SK-N-SH (cell line): ENCODE measurements at regions not wholly inside any gene's neighbourhood (a gene's known extent, or its start where the extent isn't known, plus 50 kb on each side); places are given as distances from the start of the nearest gene placed in this dataset.

ENCODE experiments used
- CTCF ChIP-seq: fragments of 200-600 bp; sonication (generic); IDR thresholded peaks from 2 replicates; pipeline ENCODE4 v1.6.1; 2017; ENCODE audit warnings: antibody characterized with exemption, mild to moderate bottlenecking, moderate library complexity
- EP300 ChIP-seq, 2 experiments: IDR thresholded peaks; 2 replicates each; pipeline versions ENCODE4 v1.4.0 to v1.6.1; 2012; ENCODE audit warnings: borderline replicate concordance in 1 of 2, low read depth in 1 of 2, low read length in 1 of 2
- IRF3 ChIP-seq: fragments of 150-350 bp; IDR thresholded peaks from 2 replicates; pipeline ENCODE4 v1.6.1; 2016; ENCODE audit warnings: mild to moderate bottlenecking, low read depth, low read length
- JUND ChIP-seq: IDR thresholded peaks from 2 replicates; pipeline ENCODE4 v1.4.0; 2012
- MXI1 ChIP-seq: IDR thresholded peaks from 2 replicates; pipeline ENCODE4 v1.6.1; 2012; ENCODE audit warnings: mild to moderate bottlenecking, low read depth, low read length, improper control_type of control experiment
- RAD21 ChIP-seq: IDR thresholded peaks from 2 replicates; pipeline ENCODE4 v1.6.1; 2012; ENCODE audit warnings: mild to moderate bottlenecking, low read length
- RFX5 ChIP-seq: IDR thresholded peaks from 2 replicates; pipeline ENCODE4 v1.6.1; 2012; ENCODE audit warnings: mild to moderate bottlenecking, improper control_type of control experiment, low read length
- SIN3A ChIP-seq: IDR thresholded peaks from 2 replicates; pipeline ENCODE4 v1.6.1; 2012; ENCODE audit warnings: low read depth, mild to moderate bottlenecking, low read length, moderate library complexity, borderline replicate concordance
- TCF12 ChIP-seq: IDR thresholded peaks from 2 replicates; pipeline ENCODE4 v1.4.0; 2012
- TEAD4 ChIP-seq: IDR thresholded peaks from 2 replicates; pipeline ENCODE4 v1.4.0; 2012; ENCODE audit warnings: mild to moderate bottlenecking, borderline replicate concordance; ENCODE audit not compliant: insufficient read depth
- YY1 ChIP-seq: IDR thresholded peaks from 2 replicates; pipeline ENCODE4 v1.4.0; 2012; ENCODE audit warnings: low read depth, mild to moderate bottlenecking

GRCh38 chr13:34637138-34637537 is 304.9 kb upstream of the NBEA start:
- TF ChIP-seq MXI1, result no peak
- TF ChIP-seq EP300 (IDR thresholded peaks at IDR 0.05; ENCODE audit: borderline replicate concordance in 1 of 2, low read depth in 1 of 2, low read length in 1 of 2), result no peak
- no peak for TF ChIP-seq CTCF
- TF ChIP-seq SIN3A, result no peak
- no peak for TF ChIP-seq TEAD4
- TF ChIP-seq TCF12, result no peak
- no peak for TF ChIP-seq RAD21
- TF ChIP-seq IRF3, result no peak
- TF ChIP-seq RFX5, result no peak
- TF ChIP-seq JUND, result no peak
- no peak for TF ChIP-seq YY1
